Omental fat pad (tissue), 3 donors: ENCODE measurements at regions not wholly inside any gene's neighbourhood (a gene's known extent, or its start where the extent isn't known, plus 50 kb on each side); places are given as distances from the start of the nearest gene placed in this dataset. TPM values are rescaled to one million over a fixed set of nuclear protein-coding genes. Genes with fewer than 3 reads are reported as not detected.
A peak's percentile ranks its signal among the peaks of the same experiment; 100 is the strongest.

ENCODE experiments used
- ATAC-seq: fragments of 150-250 bp; one replicate; pipeline ENCODE4 v1.9.1; 2016; ENCODE audit warnings: mild to moderate bottlenecking, moderate library complexity; ENCODE audit not compliant: low FRiP score
- DNase-seq: peaks from one replicate; pipeline ENCODE4 v3.0.0-alpha.2; 2019; ENCODE audit warnings: low spot score
- small RNA-seq: library from RNA; depleted of rRNA; stranded (forward); fragments of <200 nt; gene quantifications from one replicate; pipeline ENCODE3, GENCODE V24; 2016
- TF ChIP-seq, protein P1 (sequence below), 3 donors: fragments of 450-650 bp; IDR thresholded peaks; one replicate each; pipeline ENCODE4 v1.5.1; 2016 to 2017; ENCODE audit warnings: antibody characterized with exemption in 3 of 3, mild to moderate bottlenecking in 3 of 3, moderate library complexity in 2 of 3

- TF ChIP-seq, protein P1, sequence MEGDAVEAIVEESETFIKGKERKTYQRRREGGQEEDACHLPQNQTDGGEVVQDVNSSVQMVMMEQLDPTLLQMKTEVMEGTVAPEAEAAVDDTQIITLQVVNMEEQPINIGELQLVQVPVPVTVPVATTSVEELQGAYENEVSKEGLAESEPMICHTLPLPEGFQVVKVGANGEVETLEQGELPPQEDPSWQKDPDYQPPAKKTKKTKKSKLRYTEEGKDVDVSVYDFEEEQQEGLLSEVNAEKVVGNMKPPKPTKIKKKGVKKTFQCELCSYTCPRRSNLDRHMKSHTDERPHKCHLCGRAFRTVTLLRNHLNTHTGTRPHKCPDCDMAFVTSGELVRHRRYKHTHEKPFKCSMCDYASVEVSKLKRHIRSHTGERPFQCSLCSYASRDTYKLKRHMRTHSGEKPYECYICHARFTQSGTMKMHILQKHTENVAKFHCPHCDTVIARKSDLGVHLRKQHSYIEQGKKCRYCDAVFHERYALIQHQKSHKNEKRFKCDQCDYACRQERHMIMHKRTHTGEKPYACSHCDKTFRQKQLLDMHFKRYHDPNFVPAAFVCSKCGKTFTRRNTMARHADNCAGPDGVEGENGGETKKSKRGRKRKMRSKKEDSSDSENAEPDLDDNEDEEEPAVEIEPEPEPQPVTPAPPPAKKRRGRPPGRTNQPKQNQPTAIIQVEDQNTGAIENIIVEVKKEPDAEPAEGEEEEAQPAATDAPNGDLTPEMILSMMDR (IDR thresholded peaks at IDR 0.05): no peak
- ATAC-seq (no peak), DNase-seq (no peak)
Observed at GRCh38 chr1:162916821-162917613, 56.0 kb upstream of the CCDC190 start.

GRCh38 chr1:162916407-162916806, 55.4 kb upstream of the CCDC190 start:
- DNase-seq: no peak
- TF ChIP-seq, protein P1 (IDR thresholded peaks at IDR 0.05): no peak
- ATAC-seq: peak; percentile 69

DNA sequence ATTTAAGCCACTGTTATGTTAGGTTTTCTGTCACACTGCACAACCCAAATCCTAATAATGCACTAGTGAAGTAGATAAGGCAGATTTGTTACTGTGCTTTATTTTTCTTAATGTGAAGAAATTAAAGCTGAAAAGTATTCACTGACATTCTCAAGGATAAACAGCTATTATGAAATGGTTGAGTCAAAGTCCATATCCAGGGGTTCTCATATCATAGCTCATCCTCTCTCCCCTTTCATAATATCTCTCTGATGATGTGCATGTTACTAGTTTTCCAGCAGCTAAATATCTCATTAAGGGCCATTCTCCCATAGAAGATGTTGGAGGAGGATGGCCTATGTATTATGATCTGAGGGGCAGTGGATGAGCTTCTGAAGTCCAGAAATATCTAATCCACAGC, 53.6 kb upstream of the CCDC190 start:
- TF ChIP-seq, protein P1 (IDR thresholded peaks at IDR 0.05): no peak
- ATAC-seq (no peak), DNase-seq (no peak)

- DNase-seq (no peak), ATAC-seq (no peak)
- TF ChIP-seq, protein P1 (IDR thresholded peaks at IDR 0.05): no peak
Observed at GRCh38 chr1:162913345-162913744, 52.4 kb upstream of the CCDC190 start.

DNA sequence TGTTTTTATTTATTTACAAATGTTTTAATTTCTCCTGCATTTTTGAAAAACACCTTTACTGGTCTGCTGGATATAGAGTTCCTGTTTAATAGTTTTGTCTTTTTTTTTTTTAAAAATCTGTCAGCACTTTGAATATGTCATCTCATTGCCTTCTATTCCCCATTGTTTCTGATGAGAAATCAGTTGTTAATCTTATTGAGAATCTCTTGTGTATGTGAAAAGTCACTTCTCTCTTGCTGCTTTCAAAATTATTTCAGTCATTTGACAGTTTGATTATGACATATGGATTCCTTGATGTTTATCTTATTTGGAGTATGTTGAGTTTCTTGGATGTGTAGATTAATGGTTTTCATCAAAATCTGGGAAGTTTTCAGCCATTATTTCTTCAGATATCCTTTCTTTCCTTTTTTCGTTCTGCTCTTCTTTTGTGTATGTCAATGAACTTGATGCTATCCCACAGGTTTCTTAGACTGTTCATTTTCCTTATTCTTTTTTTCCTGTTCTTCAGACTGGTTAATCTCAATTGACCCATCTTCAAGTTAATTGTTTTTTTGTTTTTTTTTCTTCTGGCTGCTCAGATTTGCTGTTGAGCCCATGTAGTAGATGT, 51.2 kb upstream of the CCDC190 start:
- TF ChIP-seq, protein P1 (IDR thresholded peaks at IDR 0.05): no peak
- no peak for DNase-seq
- ATAC-seq: no peak

Small RNAs in the stretch of these regions (small RNA-seq; reads per million reads assigned to genes)
- not detected for gene AL392003.1
